HepG2 (cell line): ENCODE measurements at regions not wholly inside any gene's neighbourhood (a gene's known extent, or its start where the extent isn't known, plus 50 kb on each side); places are given as distances from the start of the nearest gene placed in this dataset.

Source experiments
- ATAC-seq: fragments of 200-7000 bp; cut with Tn5 transposase; 3 replicates; pipeline ENCODE4 v1.9.1; 2020; ENCODE audit warnings: mild to moderate bottlenecking, moderate library complexity
- BruUV-seq: library from RNA; stranded (reverse); fragments of 400-500 nt; replicated peaks from 2 replicates; lab custom pipeline; 2021; lab: Mats Ljungman, UMichigan
- CTCF ChIA-PET: fragments of 300-600 bp; formaldehyde crosslinking; extraction: SDS; loops from one replicate; lab custom pipeline; 2021; ENCODE audit warnings: low total read pairs, inconsistent platforms, low intra/inter-chr PET ratio; lab: Yijun Ruan, JAX
- POLR2A ChIA-PET: fragments of 350-600 bp; sonication (Branson Sonifier 250); formaldehyde crosslinking; loops from one replicate; lab custom pipeline; 2020; ENCODE audit warnings: antibody characterized with exemption, inconsistent platforms; lab: Yijun Ruan, JAX
- DNase-seq: peaks from one replicate; pipeline ENCODE4 v3.0.0-alpha.2; 2015; ENCODE audit warnings: low spot score
- FAIRE-seq: peaks from 3 replicates; lab custom pipeline; 2011; peaks lifted over from hg19 to GRCh38; lab: Jason Lieb, UNC
- H2AFZ ChIP-seq: one replicate; pipeline ENCODE4 v1.6.1; 2011; ENCODE audit warnings: low read length, inconsistent platforms
- H3K27ac ChIP-seq: fragments of 300-600 bp; 3 replicates; pipeline ENCODE4 v1.8.0; 2011; ENCODE audit warnings: mixed run types, mild to moderate bottlenecking, mixed read lengths, low read length, inconsistent platforms; ENCODE audit not compliant: insufficient read depth; ENCODE audit errors: extremely low read length
- H3K27me3 ChIP-seq, 2 experiments: fragments of 200-600 bp in 1 of 2; 2 replicates in 1 of 2; 3 replicates in 1 of 2; pipeline versions ENCODE4 v1.6.0 to v1.8.0; 2011; ENCODE audit warnings: low read length in 2 of 2, mild to moderate bottlenecking in 2 of 2, moderate library complexity in 2 of 2, inconsistent platforms in 1 of 2; ENCODE audit not compliant: insufficient read depth in 2 of 2, control insufficient read depth in 1 of 2
- H3K36me3 ChIP-seq, 2 experiments: fragments of 200-600 bp in 1 of 2; replicated peaks in 1 of 2; 2 replicates in 1 of 2; 3 replicates in 1 of 2; pipeline versions ENCODE4 v1.5.1 to v1.8.0; 2011; ENCODE audit warnings: low read length in 2 of 2, inconsistent platforms in 1 of 2; ENCODE audit not compliant: insufficient read depth in 2 of 2, control insufficient read depth in 1 of 2
- H3K4me1 ChIP-seq: 2 replicates; pipeline ENCODE4 v1.5.1; 2012; ENCODE audit warnings: low read length, inconsistent platforms; ENCODE audit not compliant: insufficient read depth
- H3K4me2 ChIP-seq: 2 replicates; pipeline ENCODE4 v1.6.0; 2011; ENCODE audit warnings: low read depth, low read length, inconsistent platforms
- H3K4me3 ChIP-seq, 3 experiments: fragments of 200-600 bp in 1 of 3; sonication (generic), shearing (Covaris generic) in 1 of 3; replicated peaks in 1 of 3; 2 replicates each; pipeline ENCODE4 v1.5.1; 2011 to 2016; ENCODE audit warnings: low read length in 3 of 3, inconsistent platforms in 2 of 3, low read depth in 2 of 3, mild to moderate bottlenecking in 2 of 3, control low read depth in 1 of 3, mixed read lengths in 1 of 3; ENCODE audit not compliant: insufficient read depth in 1 of 3
- H3K79me2 ChIP-seq: one replicate; pipeline ENCODE4 v1.6.1; 2011; ENCODE audit warnings: low read length, inconsistent platforms; ENCODE audit not compliant: insufficient read depth
- H3K9ac ChIP-seq: 2 replicates; pipeline ENCODE4 v1.6.0; 2011; ENCODE audit warnings: mild to moderate bottlenecking, low read depth, low read length, inconsistent platforms; ENCODE audit not compliant: insufficient read depth
- H3K9me3 ChIP-seq: 2 replicates; pipeline ENCODE4 v1.5.1; 2012; ENCODE audit warnings: mild to moderate bottlenecking, low read length
- H4K20me1 ChIP-seq: 2 replicates; pipeline ENCODE4 v1.6.0; 2011; ENCODE audit warnings: inconsistent platforms, mild to moderate bottlenecking, low read length, moderate library complexity; ENCODE audit not compliant: insufficient read depth
- ADNP ChIP-seq: sonication (generic); formaldehyde crosslinking; IDR thresholded peaks from 2 replicates; pipeline ENCODE4 v1.4.0; 2020; ENCODE audit warnings: missing genetic modification reagents
- AHR ChIP-seq: IDR thresholded peaks from 2 replicates; pipeline ENCODE4 v1.6.1; 2018; ENCODE audit warnings: missing genetic modification reagents, missing compliant biosample characterization
- ATAD3A ChIP-seq: sonication (generic); formaldehyde crosslinking; IDR thresholded peaks from 2 replicates; pipeline ENCODE4 v1.4.0; 2020; ENCODE audit warnings: missing genetic modification reagents
- GZF1 ChIP-seq: sonication (generic); formaldehyde crosslinking; IDR thresholded peaks from 2 replicates; pipeline ENCODE4 v1.5.1; 2020; ENCODE audit warnings: mild to moderate bottlenecking, missing genetic modification reagents
- IRF9 ChIP-seq: sonication (generic); formaldehyde crosslinking; IDR thresholded peaks from 2 replicates; pipeline ENCODE4 v1.8.0; 2022; ENCODE audit warnings: missing genetic modification reagents, mild to moderate bottlenecking, borderline replicate concordance
- JUND ChIP-seq: sonication (generic); formaldehyde crosslinking; IDR thresholded peaks from 2 replicates; pipeline ENCODE4 v1.8.0; 2022; ENCODE audit warnings: mild to moderate bottlenecking, missing genetic modification reagents
- NFE2 ChIP-seq: sonication (generic); formaldehyde crosslinking; IDR thresholded peaks from 2 replicates; pipeline ENCODE4 v1.4.0; 2020; ENCODE audit warnings: missing genetic modification reagents
- SCMH1 ChIP-seq: sonication (generic); formaldehyde crosslinking; IDR thresholded peaks from 2 replicates; pipeline ENCODE4 v1.9.0; 2021; ENCODE audit warnings: missing genetic modification reagents, mild to moderate bottlenecking, borderline replicate concordance
- SRSF9 ChIP-seq: fragments of 200-400 bp; formaldehyde crosslinking; IDR thresholded peaks from 2 replicates; pipeline ENCODE4 v1.6.1; 2018; ENCODE audit warnings: borderline replicate concordance, mild to moderate bottlenecking, low read depth, low read length; ENCODE audit not compliant: insufficient read depth, poor library complexity, severe bottlenecking
- ZBTB20 ChIP-seq: sonication (generic); formaldehyde crosslinking; IDR thresholded peaks from 2 replicates; pipeline ENCODE4 v1.8.1; 2023; ENCODE audit warnings: missing genetic modification reagents, low read depth, mild to moderate bottlenecking, borderline replicate concordance
- ZBTB34 ChIP-seq: sonication (generic); formaldehyde crosslinking; IDR thresholded peaks from 2 replicates; pipeline ENCODE4 v1.8.0; 2022; ENCODE audit warnings: mild to moderate bottlenecking, missing genetic modification reagents
- ZBTB4 ChIP-seq: sonication (generic); formaldehyde crosslinking; IDR thresholded peaks from 2 replicates; pipeline ENCODE4 v1.4.0; 2020; ENCODE audit warnings: missing genetic modification reagents, mild to moderate bottlenecking, borderline replicate concordance
- ZNF280B ChIP-seq: sonication (generic); formaldehyde crosslinking; IDR thresholded peaks from 2 replicates; pipeline ENCODE4 v1.5.0; 2020; ENCODE audit warnings: missing genetic modification reagents, mild to moderate bottlenecking, borderline replicate concordance
- ZNF33B ChIP-seq: sonication (generic); formaldehyde crosslinking; IDR thresholded peaks from 2 replicates; pipeline ENCODE4 v1.5.1; 2020; ENCODE audit warnings: mild to moderate bottlenecking, missing genetic modification reagents
- ZNF670 ChIP-seq: sonication (generic); formaldehyde crosslinking; IDR thresholded peaks from 2 replicates; pipeline ENCODE4 v1.8.0; 2022; ENCODE audit warnings: mild to moderate bottlenecking, missing genetic modification reagents, borderline replicate concordance
- ZNF770 ChIP-seq: sonication (generic); formaldehyde crosslinking; IDR thresholded peaks from 2 replicates; pipeline ENCODE4 v1.5.0; 2020; ENCODE audit warnings: mild to moderate bottlenecking, missing genetic modification reagents
- in situ Hi-C: cut with HindIII; loops from 2 replicates; pipeline ENCODE4 v1.10.0; 2017; ENCODE audit warnings: low pct_unique_long_range_greater_than_20kb; ENCODE audit not compliant: extremely low pct_ligation_motif_present
- intact Hi-C: fragments of 100-400 bp; cut with micrococcal nuclease; formaldehyde crosslinking; loops from one replicate; pipeline ENCODE4 v1.10.0; 2022; ENCODE audit not compliant: unreplicated experiment

GRCh38 chr18:72648481-72648960, 104.4 kb upstream of the CBLN2 start:
- no peak overlapping the region for H2AFZ ChIP-seq
- H4K20me1 ChIP-seq = no peaks in the 10 kb centered on the region
- DNase-seq = no peak
- TF ChIP-seq ZNF280B (CRISPR knock-in tag) (no peak), JUND (no peak), SRSF9 (no peak), ZBTB4 (CRISPR knock-in tag) (no peak), ZBTB20 (no peak), ADNP (CRISPR knock-in tag) (no peak), IRF9 (CRISPR knock-in tag) (no peak), ZNF33B (CRISPR knock-in tag) (no peak), SCMH1 (no peak), ZNF770 (CRISPR knock-in tag) (no peak), ZNF670 (no peak), ATAD3A (no peak), GZF1 (no peak), ZBTB34 (CRISPR knock-in tag) (no peak), NFE2 (no peak), AHR (no peak)
- BruUV-seq = no TSS peak
- ChIA-PET CTCF (no interaction called here), POLR2A (no interaction called here)
- no peak for ATAC-seq
- in situ Hi-C loops = no loop called here
- no peak overlapping the region for H3K9ac ChIP-seq
- no peak overlapping the region for H3K27ac ChIP-seq
- no peaks in the 10 kb centered on the region for H3K79me2 ChIP-seq
- no peak overlapping the region for H3K4me3 ChIP-seq
- no peak for FAIRE-seq
- no peak overlapping the region for H3K4me2 ChIP-seq
- H3K27me3 ChIP-seq = no peaks in the 10 kb centered on the region
- H3K36me3 ChIP-seq = no peaks in the 10 kb centered on the region
- H3K4me1 ChIP-seq = peaks cover 5% of the 10 kb centered on the region; the same call in 1 of the 2 replicates
- H3K9me3 ChIP-seq = no peaks in the 10 kb centered on the region
- intact Hi-C loops = no loop called here
